Rectal smooth muscle tissue (tissue), 1 donor: ENCODE measurements at regions not wholly inside any gene's neighbourhood (a gene's known extent, or its start where the extent isn't known, plus 50 kb on each side); places are given as distances from the start of the nearest gene placed in this dataset.

Experiments used
- H3K27ac ChIP-seq: one replicate; pipeline ENCODE4 v1.7.0; 2013; ENCODE audit warnings: low read depth, low read length, inconsistent platforms
- H3K27me3 ChIP-seq: one replicate; pipeline ENCODE4 v1.7.0; 2013; ENCODE audit warnings: low read length; ENCODE audit not compliant: control insufficient read depth, insufficient read depth
- H3K36me3 ChIP-seq: one replicate; pipeline ENCODE4 v1.7.0; 2013; ENCODE audit warnings: low read length; ENCODE audit not compliant: control insufficient read depth, insufficient read depth
- H3K4me1 ChIP-seq: one replicate; pipeline ENCODE4 v1.7.0; 2013; ENCODE audit warnings: low read length; ENCODE audit not compliant: control insufficient read depth, insufficient read depth
- H3K4me3 ChIP-seq: one replicate; pipeline ENCODE4 v1.7.0; 2013; ENCODE audit warnings: low read length
- H3K9ac ChIP-seq: one replicate; pipeline ENCODE4 v1.7.0; 2013; ENCODE audit warnings: low read length

DNA sequence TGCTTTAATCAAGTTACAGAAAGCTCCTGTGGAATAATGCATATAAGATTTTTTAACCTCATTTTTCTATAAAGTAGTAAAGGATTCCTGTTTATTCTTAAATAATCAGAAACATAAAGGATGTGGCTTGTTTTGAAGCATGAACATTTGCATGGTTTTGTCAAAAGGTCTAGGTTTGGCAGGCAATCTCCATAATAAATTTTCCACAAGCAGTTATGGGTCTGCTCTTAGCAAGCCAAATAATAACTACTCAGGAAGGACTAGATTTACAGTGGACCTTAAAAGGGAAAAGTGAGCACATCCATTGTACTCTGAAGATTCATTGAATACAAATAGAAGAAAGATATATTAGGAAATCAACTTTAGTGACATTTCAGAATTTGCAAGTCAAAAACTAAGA, 407.3 kb upstream of the CBLB start:
- Histone ChIP-seq H3K27ac (no peak overlapping the region), H3K27me3 (no peaks in the 10 kb centered on the region), H3K4me1 (no peaks in the 10 kb centered on the region), H3K4me3 (no peak overlapping the region), H3K36me3 (no peaks in the 10 kb centered on the region), H3K9ac (no peak overlapping the region)

DNA sequence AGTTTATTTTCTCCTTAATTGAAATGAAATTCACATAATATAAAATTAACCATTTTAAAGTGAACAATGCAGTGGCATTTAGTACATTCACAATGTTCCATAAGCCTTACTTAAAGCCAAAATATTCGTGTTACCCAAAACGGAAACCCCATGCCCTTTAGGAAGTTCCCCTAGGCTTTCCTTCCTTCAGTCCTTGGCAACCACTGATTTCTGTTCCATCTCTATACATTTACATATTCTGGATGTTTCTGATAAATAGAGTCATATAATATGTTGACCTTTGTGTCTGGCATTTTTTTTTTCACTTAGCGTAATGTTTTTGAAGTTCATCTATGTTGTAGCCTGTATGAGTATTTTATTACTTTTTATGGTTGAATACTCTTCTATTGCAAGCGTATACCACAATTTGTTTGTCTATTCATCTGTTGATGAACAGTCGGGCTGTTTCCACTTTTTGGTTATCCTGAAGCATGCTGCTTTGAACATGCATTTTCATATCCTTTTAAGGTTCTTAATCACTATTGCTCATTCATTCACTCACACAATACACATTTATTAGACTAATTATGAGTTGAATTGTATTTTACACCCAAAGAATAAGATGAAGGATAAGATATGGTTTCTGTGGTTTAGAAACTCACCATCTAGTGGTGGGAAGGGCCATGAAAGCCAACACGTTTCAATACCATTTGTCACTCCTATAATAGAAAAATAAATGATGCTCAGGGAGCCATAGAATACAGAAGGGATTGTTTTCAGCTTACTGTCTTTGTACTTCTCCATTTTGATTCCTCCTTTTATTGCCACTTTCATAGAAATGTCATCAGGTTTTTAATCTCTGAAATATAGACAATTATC, 408.2 kb upstream of the CBLB start:
- Histone ChIP-seq H3K27me3 (no peaks in the 10 kb centered on the region), H3K4me1 (no peaks in the 10 kb centered on the region), H3K4me3 (no peak overlapping the region), H3K36me3 (no peaks in the 10 kb centered on the region), H3K27ac (no peak overlapping the region), H3K9ac (no peak overlapping the region)

DNA sequence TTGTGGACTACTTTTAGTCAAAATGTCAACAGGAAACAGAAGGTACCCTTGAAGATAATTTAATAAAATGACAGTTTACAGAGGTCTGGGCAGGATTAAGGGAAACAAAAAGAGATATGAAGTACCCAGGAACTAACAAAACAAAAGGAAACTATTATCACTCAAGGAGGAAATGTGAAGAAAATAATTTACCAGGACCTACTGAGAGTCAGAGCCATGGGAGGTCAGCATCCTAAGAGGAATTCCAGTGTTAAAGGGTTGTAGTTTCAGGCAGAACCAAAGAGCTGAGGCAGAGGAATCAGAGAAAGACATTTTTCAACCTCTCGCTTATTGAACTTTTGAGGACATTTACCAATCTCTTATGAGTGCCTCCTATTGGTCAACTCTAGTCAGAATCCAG, 408.9 kb upstream of the CBLB start:
- no peak overlapping the region for H3K4me3 ChIP-seq
- no peak overlapping the region for H3K9ac ChIP-seq
- H3K27ac ChIP-seq, result no peak overlapping the region
- H3K36me3 ChIP-seq, result no peaks in the 10 kb centered on the region
- no peaks in the 10 kb centered on the region for H3K4me1 ChIP-seq
- H3K27me3 ChIP-seq, result no peaks in the 10 kb centered on the region

DNA sequence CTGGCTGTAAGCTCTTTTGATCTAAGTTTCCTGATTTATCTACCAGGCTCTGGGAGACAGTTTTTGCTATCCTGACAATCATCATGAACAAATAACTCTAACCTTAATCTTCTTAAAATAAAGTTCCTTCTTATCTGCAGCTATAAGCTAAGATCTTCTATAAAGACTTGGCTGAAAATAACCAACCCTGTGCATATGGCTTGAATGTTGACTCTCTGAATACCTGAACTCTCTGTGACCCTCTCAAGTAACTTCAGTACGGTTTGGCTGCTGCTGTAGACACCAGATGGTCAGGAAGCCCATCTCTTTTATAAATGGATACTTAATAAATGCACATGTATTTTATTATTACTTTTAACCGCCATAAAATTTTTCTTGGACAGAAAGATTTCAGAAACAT, 412.4 kb upstream of the CBLB start:
- H3K36me3 ChIP-seq, result no peaks in the 10 kb centered on the region
- H3K27ac ChIP-seq, result no peak overlapping the region
- H3K27me3 ChIP-seq, result no peaks in the 10 kb centered on the region
- H3K4me1 ChIP-seq, result no peaks in the 10 kb centered on the region
- H3K9ac ChIP-seq, result no peak overlapping the region
- no peak overlapping the region for H3K4me3 ChIP-seq

DNA sequence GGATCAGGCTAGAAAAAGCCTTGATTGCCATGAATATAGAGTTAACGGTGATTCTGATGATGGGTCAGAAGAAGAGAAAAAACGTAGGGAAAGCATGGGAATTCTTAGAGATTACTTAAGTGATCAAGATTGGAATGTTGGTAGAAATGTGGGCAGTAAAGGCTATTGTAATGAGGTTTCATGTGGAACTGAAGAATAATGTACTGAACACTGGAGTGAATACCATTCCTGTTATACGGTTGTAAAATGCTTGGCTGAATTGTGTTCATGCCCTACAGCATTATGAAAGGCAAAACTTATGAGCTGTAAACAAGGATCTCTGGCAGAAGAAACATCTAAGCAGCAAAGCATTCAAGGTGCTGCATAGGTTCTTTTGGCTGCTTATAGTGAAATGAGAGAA, 414.1 kb upstream of the CBLB start:
- Histone ChIP-seq H3K27me3 (no peaks in the 10 kb centered on the region), H3K27ac (no peak overlapping the region), H3K4me1 (no peaks in the 10 kb centered on the region), H3K4me3 (no peak overlapping the region), H3K9ac (no peak overlapping the region), H3K36me3 (no peaks in the 10 kb centered on the region)

DNA sequence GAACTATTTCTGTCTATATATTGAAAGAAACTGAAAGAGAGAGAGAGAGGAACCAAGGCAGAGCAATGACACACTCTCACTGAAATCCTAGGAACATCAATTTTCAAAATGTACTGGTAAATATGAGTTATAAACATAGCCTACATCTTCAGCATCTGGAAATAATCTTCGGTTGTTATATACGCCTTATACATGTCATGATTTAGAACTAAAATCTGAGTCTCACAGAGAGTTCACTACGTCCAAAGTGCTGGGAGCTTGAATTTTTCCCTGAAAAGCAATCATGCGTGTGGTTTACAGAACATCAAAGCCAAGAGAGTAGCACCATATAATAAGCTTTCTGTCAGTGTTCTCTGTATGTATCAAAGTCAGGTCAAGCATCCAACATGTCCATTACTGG, 420.0 kb upstream of the CBLB start:
- Histone ChIP-seq H3K36me3 (no peaks in the 10 kb centered on the region), H3K27ac (no peak overlapping the region), H3K4me3 (no peak overlapping the region), H3K27me3 (no peaks in the 10 kb centered on the region), H3K9ac (no peak overlapping the region), H3K4me1 (no peaks in the 10 kb centered on the region)

DNA sequence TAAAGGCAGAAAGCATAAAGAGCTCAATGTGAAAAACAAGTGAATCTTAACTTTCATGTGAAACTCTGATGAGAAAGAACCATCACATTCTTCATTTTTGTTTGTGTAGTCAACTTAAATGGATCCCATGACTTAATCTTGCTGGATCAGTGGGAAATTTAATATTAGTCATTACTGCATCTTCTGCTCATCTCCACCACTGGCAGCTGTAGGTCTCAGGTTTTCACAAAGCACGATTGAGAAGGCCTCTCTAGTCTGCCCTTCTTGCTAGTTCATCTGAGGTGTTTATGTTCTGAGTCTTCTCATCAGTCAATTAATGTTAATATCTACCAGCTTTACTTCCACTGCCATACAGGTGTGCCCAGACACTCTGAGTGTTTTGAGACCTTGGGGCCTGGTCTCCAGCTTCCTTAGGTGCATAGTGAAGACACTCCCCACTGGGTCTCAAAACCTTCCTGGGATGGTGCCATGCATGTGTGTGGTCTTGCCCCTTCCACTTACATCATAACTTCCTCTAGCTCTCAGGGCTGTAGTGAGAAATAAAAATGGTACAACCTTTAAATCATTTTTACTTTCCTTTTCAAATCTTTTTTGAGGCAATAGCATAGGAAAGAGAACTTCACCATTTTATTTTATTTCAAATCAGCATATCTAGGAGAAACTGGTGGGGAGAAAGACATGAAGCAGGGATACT, 421.6 kb upstream of the CBLB start:
- Histone ChIP-seq H3K27ac (no peak overlapping the region), H3K27me3 (no peaks in the 10 kb centered on the region), H3K4me1 (no peaks in the 10 kb centered on the region), H3K36me3 (no peaks in the 10 kb centered on the region), H3K9ac (no peak overlapping the region), H3K4me3 (no peak overlapping the region)

DNA sequence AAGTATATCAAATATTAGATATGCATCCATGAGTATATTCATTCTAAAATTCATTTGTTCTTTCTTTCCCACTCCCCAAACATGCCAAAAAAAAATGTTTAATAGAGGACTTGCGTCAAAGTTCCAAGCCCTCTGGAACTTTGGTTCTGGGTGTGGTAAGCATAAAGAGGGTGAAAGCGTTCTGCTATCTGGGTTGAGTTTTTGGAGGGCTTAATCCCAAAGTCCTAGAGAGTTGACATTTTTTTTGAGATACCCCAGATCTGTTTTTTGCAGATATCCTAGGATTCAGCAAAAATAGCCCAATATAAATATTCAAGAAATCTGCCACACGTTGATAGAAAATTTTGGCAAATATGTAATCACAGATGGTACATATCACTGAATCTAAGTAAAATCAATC, 424.3 kb upstream of the CBLB start:
- no peak overlapping the region for H3K9ac ChIP-seq

DNA sequence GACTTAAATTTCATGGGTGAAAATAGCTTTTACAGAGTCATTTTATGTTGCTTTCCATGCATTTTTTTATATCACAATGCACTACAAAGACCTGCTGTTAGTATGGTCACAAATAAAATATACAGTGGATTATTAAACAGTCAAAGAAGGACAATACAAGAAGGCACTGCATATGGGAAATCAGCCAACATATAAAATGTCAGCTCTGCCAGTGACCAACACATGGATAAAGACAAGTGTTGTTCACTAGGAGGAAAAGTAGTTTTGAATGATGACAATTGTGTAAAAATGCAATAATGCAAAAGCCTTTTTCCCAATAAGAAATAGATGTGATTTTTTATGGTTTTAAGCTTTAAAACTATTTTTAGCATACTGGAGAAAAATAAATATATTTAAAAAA, 425.3 kb upstream of the CBLB start:
- H3K36me3 ChIP-seq, result no peaks in the 10 kb centered on the region
- no peak overlapping the region for H3K27ac ChIP-seq
- H3K27me3 ChIP-seq, result no peaks in the 10 kb centered on the region
- H3K4me1 ChIP-seq, result no peaks in the 10 kb centered on the region
- no peak overlapping the region for H3K9ac ChIP-seq
- H3K4me3 ChIP-seq, result no peak overlapping the region

More for the DNA sequence above, 424.3 kb upstream of the CBLB start:
- H3K4me3 ChIP-seq, result no peak overlapping the region
- no peak overlapping the region for H3K27ac ChIP-seq
- no peaks in the 10 kb centered on the region for H3K36me3 ChIP-seq
- H3K4me1 ChIP-seq, result no peaks in the 10 kb centered on the region
- H3K27me3 ChIP-seq, result no peaks in the 10 kb centered on the region

DNA sequence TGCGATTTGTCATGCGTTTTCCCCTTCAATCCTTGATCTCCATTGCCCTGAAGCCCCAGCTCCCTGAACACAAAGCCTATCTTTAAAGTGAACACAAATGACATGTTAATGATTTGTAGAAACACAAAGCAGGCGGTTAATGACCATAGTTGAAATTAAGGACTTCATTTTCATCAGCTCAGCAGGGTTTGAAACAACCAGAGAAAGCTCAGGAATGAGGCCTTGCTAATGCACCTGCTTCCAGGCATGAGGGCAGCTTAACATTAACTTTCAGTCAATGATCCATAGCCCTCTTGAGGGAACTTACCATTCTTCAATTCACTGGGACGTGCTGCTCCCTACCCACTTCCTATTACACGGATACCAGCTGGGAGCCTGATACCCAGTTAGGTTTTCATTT, 427.2 kb upstream of the CBLB start:
- Histone ChIP-seq H3K27me3 (no peaks in the 10 kb centered on the region), H3K4me1 (no peaks in the 10 kb centered on the region), H3K4me3 (no peak overlapping the region), H3K9ac (no peak overlapping the region), H3K36me3 (no peaks in the 10 kb centered on the region), H3K27ac (no peak overlapping the region)

DNA sequence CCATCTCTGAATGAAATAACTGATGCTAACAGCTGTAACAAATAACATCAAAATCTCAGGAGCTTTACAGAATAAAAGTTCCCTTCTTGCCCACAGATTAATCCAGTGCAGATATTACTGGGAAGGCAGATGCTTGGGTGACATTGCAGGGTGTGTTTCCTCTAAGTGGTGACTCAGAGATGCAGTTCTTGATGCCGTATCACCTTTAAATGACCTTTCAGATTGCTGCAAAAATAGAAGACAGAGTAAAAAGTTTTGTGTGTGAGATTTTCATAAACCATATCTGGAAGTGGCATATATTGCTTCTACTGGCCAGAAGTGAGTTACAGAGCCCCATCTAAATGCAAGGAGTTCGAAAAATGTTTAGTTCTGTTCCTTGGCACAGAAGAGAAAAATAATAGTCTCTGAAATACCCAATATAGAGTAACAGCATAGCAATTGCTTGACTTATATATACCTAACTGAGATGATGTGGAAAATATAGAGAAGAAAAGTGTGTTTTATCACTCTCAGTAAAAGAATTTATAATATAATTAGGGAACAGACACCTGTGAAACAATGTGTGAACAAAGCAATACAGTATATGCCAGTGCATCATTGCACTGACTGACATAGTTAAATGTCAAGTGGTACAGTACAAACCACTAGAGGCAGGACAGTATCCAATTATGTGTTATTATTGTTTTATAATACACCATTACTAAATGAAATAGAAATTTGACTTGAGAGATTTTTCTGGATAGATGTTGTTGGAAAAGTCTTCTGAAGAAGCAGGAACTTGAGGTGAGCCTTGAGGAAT, 430.7 kb upstream of the CBLB start:
- no peak overlapping the region for H3K4me3 ChIP-seq
- no peaks in the 10 kb centered on the region for H3K27me3 ChIP-seq
- H3K9ac ChIP-seq, result no peak overlapping the region
- no peaks in the 10 kb centered on the region for H3K4me1 ChIP-seq
- H3K36me3 ChIP-seq, result no peaks in the 10 kb centered on the region
- H3K27ac ChIP-seq, result no peak overlapping the region

DNA sequence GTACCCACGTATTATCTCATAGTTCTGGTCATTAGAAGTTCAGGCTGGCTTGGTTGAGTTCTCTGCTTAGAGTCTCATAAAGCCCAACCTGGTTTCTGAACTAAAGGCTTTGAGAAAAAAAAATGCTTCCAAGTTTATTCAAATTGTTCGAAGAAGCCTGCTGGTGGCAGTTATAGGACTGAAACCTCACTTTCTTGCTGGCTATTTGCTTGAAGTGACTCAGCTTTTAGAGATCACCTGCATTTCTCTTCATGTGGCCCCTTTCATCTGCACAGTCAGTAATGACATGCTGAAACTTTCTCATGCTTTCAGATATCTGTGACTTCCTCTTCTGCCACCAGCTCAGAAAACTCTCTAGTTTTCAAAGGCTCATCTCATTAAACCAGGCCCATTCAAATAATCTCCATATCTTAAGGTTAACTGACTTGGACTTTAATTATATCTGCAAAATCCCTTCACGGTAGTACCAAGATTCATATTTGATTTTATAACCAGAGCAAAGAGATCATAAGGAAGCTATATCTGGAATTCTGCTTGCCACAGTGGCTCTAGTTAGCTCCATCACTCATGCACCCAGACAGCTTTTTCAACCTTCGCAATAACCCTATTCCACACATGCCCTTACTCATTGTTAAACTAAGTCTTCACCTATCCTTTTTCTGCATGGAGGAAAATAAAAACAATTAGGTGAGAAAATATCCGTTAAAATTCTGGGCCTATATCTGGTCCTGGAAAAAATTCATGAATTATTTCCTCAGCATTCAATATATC, 433.8 kb upstream of the CBLB start:
- Histone ChIP-seq H3K27ac (no peak overlapping the region), H3K27me3 (no peaks in the 10 kb centered on the region), H3K36me3 (no peaks in the 10 kb centered on the region), H3K4me1 (no peaks in the 10 kb centered on the region), H3K9ac (no peak overlapping the region), H3K4me3 (no peak overlapping the region)
